ENCODE measurements at regions not wholly inside any gene's neighbourhood (a gene's known extent, or its start where the extent isn't known, plus 50 kb on each side); places are given as distances from the start of the nearest gene placed in this dataset.

- no peak overlapping the region for H3K4me3 ChIP-seq
- no peaks in the 10 kb centered on the region for H3K9me3 ChIP-seq
- no peak overlapping the region for H3K27ac ChIP-seq
- TF ChIP-seq CTCF (IDR thresholded peaks at IDR 0.05), result no peak
- no peak for DNase-seq
- H3K4me1 ChIP-seq, result no peaks in the 10 kb centered on the region
- no peaks in the 10 kb centered on the region for H3K27me3 ChIP-seq
- ATAC-seq, result no peak
- intact Hi-C loops (cut with DNase I), result no loop called here
- H3K36me3 ChIP-seq, result no peaks in the 10 kb centered on the region
Measured at GRCh38 chr6:40281402-40281801, 305.8 kb downstream of the LRFN2 start.

GRCh38 chr6:40280231-40280630 lies 306.9 kb downstream of the LRFN2 start:
- ATAC-seq (no peak), DNase-seq (no peak)
- Histone ChIP-seq H3K27ac (no peak overlapping the region), H3K9me3 (no peaks in the 10 kb centered on the region), H3K4me1 (no peaks in the 10 kb centered on the region), H3K27me3 (no peaks in the 10 kb centered on the region), H3K36me3 (no peaks in the 10 kb centered on the region), H3K4me3 (no peak overlapping the region)
- TF ChIP-seq CTCF (IDR thresholded peaks at IDR 0.05), result no peak
- intact Hi-C loops (cut with DNase I), result no loop called here

- DNase-seq, result no peak
- H3K4me3 ChIP-seq, result no peak overlapping the region
- ATAC-seq, result no peak
- H3K27me3 ChIP-seq, result no peaks in the 10 kb centered on the region
- no peaks in the 10 kb centered on the region for H3K9me3 ChIP-seq
- TF ChIP-seq CTCF (IDR thresholded peaks at IDR 0.05), result no peak
- intact Hi-C loops (cut with DNase I), result no loop called here
- no peaks in the 10 kb centered on the region for H3K36me3 ChIP-seq
- H3K4me1 ChIP-seq, result no peaks in the 10 kb centered on the region
- no peak overlapping the region for H3K27ac ChIP-seq
Measured at GRCh38 chr6:40276141-40276540, 311.0 kb downstream of the LRFN2 start.

GRCh38 chr6:40274058-40274457 lies 313.1 kb downstream of the LRFN2 start:
- ATAC-seq (no peak), DNase-seq (no peak)
- H3K27me3 ChIP-seq, result no peaks in the 10 kb centered on the region
- no peaks in the 10 kb centered on the region for H3K9me3 ChIP-seq
- H3K36me3 ChIP-seq, result no peaks in the 10 kb centered on the region
- H3K4me3 ChIP-seq, result no peak overlapping the region
- H3K27ac ChIP-seq, result no peak overlapping the region
- intact Hi-C loops (cut with DNase I), result no loop called here
- H3K4me1 ChIP-seq, result no peaks in the 10 kb centered on the region
- no peak for TF ChIP-seq CTCF (IDR thresholded peaks at IDR 0.05)

GRCh38 chr6:40268614-40269013 lies 318.6 kb downstream of the LRFN2 start:
- Histone ChIP-seq H3K4me3 (no peak overlapping the region), H3K27me3 (no peaks in the 10 kb centered on the region), H3K27ac (no peak overlapping the region), H3K9me3 (no peaks in the 10 kb centered on the region), H3K4me1 (no peaks in the 10 kb centered on the region), H3K36me3 (no peaks in the 10 kb centered on the region)
- ATAC-seq (no peak), DNase-seq (no peak)
- intact Hi-C loops (cut with DNase I), result no loop called here
- no peak for TF ChIP-seq CTCF (IDR thresholded peaks at IDR 0.05)

GRCh38 chr6:40268166-40268565 lies 319.0 kb downstream of the LRFN2 start:
- ATAC-seq, result no peak
- intact Hi-C loops (cut with DNase I), result no loop called here

More at GRCh38 chr6:40268166-40268565, 319.0 kb downstream of the LRFN2 start:
- Histone ChIP-seq H3K27ac (no peak overlapping the region), H3K36me3 (no peaks in the 10 kb centered on the region), H3K4me1 (no peaks in the 10 kb centered on the region), H3K27me3 (no peaks in the 10 kb centered on the region), H3K4me3 (no peak overlapping the region), H3K9me3 (no peaks in the 10 kb centered on the region)
- no peak for DNase-seq
- TF ChIP-seq CTCF (IDR thresholded peaks at IDR 0.05), result no peak
